GM23338 (cell line): ENCODE measurements at regions not wholly inside any gene's neighbourhood (a gene's known extent, or its start where the extent isn't known, plus 50 kb on each side); places are given as distances from the start of the nearest gene placed in this dataset.

Source experiments
- ATAC-seq: fragments of 200-7000 bp; cut with Tn5 transposase; 3 replicates; pipeline ENCODE4 v1.9.1; 2020
- DNase-seq: peaks from one replicate; pipeline ENCODE4 v3.0.0-alpha.2; 2015; ENCODE audit warnings: low spot score
- H2AFZ ChIP-seq: fragments of 200-600 bp; sonication (generic); 2 replicates; pipeline ENCODE4 v1.8.0; 2016; ENCODE audit warnings: antibody characterized with exemption, mild to moderate bottlenecking, moderate library complexity
- H3F3A ChIP-seq: fragments of 200-600 bp; sonication (generic); replicated peaks from 2 replicates; pipeline ENCODE4 v1.8.0; 2017; ENCODE audit warnings: antibody characterized with exemption, mixed run types, low read depth
- H3K27ac ChIP-seq: fragments of 200-600 bp; sonication (generic); 2 replicates; pipeline ENCODE4 v1.6.1; 2016; ENCODE audit warnings: low read depth
- H3K27me3 ChIP-seq: fragments of 200-600 bp; sonication (generic); 2 replicates; pipeline ENCODE4 v1.8.0; 2016; ENCODE audit warnings: mild to moderate bottlenecking, mixed run types, moderate library complexity; ENCODE audit not compliant: insufficient read depth
- H3K36me3 ChIP-seq: fragments of 200-600 bp; sonication (generic); 2 replicates; pipeline ENCODE4 v1.8.0; 2016; ENCODE audit warnings: mild to moderate bottlenecking; ENCODE audit not compliant: insufficient read depth
- H3K4me1 ChIP-seq: fragments of 200-600 bp; sonication (generic); 2 replicates; pipeline ENCODE4 v1.8.0; 2016; ENCODE audit warnings: mild to moderate bottlenecking, moderate library complexity; ENCODE audit not compliant: insufficient read depth
- H3K4me2 ChIP-seq: fragments of 200-600 bp; sonication (generic); 2 replicates; pipeline ENCODE4 v1.7.1; 2017; ENCODE audit warnings: mixed run types
- H3K4me3 ChIP-seq: fragments of 200-600 bp; sonication (generic); 2 replicates; pipeline ENCODE4 v1.6.1; 2016; ENCODE audit warnings: mixed run types
- H3K79me2 ChIP-seq: fragments of 200-600 bp; sonication (generic); replicated peaks from 2 replicates; pipeline ENCODE4 v1.8.0; 2017; ENCODE audit warnings: mild to moderate bottlenecking; ENCODE audit not compliant: insufficient read depth
- H3K9me2 ChIP-seq: fragments of 200-600 bp; sonication (generic); 2 replicates; pipeline ENCODE4 v1.8.0; 2017; ENCODE audit not compliant: insufficient read depth
- H4K20me1 ChIP-seq: fragments of 200-600 bp; sonication (generic); replicated peaks from 2 replicates; pipeline ENCODE4 v1.8.0; 2017; ENCODE audit warnings: mild to moderate bottlenecking; ENCODE audit not compliant: insufficient read depth
- H3K27ac Mint-ChIP-seq: 2 replicates; pipeline ENCODE4 v1.8.0; 2020; ENCODE audit warnings: inconsistent platforms, mild to moderate bottlenecking, moderate library complexity, mixed read lengths
- H3K27me3 Mint-ChIP-seq: 3 replicates; pipeline ENCODE4 v1.8.0; 2022; ENCODE audit warnings: low read depth, mild to moderate bottlenecking, moderate library complexity, mixed read lengths, inconsistent platforms; ENCODE audit not compliant: insufficient read depth, poor library complexity
- H3K36me3 Mint-ChIP-seq: 3 replicates; pipeline ENCODE4 v1.8.0; 2021; ENCODE audit warnings: low read depth, mild to moderate bottlenecking, inconsistent platforms, moderate library complexity, mixed read lengths
- H3K4me1 Mint-ChIP-seq: 3 replicates; pipeline ENCODE4 v1.8.0; 2020; ENCODE audit warnings: mild to moderate bottlenecking, inconsistent platforms, mixed read lengths
- H3K4me3 Mint-ChIP-seq: 3 replicates; pipeline ENCODE4 v1.8.0; 2021; ENCODE audit warnings: moderate library complexity, mild to moderate bottlenecking, inconsistent platforms, mixed read lengths
- H3K9me3 Mint-ChIP-seq: 3 replicates; pipeline ENCODE4 v1.8.0; 2020; ENCODE audit warnings: moderate library complexity, mild to moderate bottlenecking, inconsistent platforms, mixed read lengths
- CREB1 ChIP-seq: fragments of 250-450 bp; sonication (Bioruptor Pico); IDR thresholded peaks from 2 replicates; pipeline ENCODE4 v1.5.0; 2020; ENCODE audit warnings: low read depth, mild to moderate bottlenecking, moderate library complexity
- CTCF ChIP-seq, 2 experiments: fragments of 200-600 bp in 1 of 2; sonication (generic) in 1 of 2; conservative IDR thresholded peaks; 2 replicates each; pipeline versions ENCODE4 v1.5.1 to v1.6.1; 2016 to 2017; ENCODE audit warnings: antibody characterized with exemption in 2 of 2, low read depth in 2 of 2, mild to moderate bottlenecking in 2 of 2, moderate library complexity in 1 of 2
- ETS1 ChIP-seq: IDR thresholded peaks from 2 replicates; pipeline ENCODE4 v1.6.1; 2016; ENCODE audit warnings: antibody characterized with exemption
- EZH2 ChIP-seq: fragments of 200-600 bp; sonication (generic); IDR thresholded peaks from one replicate; pipeline ENCODE4 v1.8.0; 2017; ENCODE audit warnings: antibody characterized with exemption, mild to moderate bottlenecking, low read depth; ENCODE audit not compliant: unreplicated experiment
- EZH2phosphoT487 ChIP-seq: fragments of 200-600 bp; sonication (generic); IDR thresholded peaks from one replicate; pipeline ENCODE4 v1.8.1; 2018; ENCODE audit warnings: antibody characterized with exemption; ENCODE audit not compliant: unreplicated experiment
- JUNB ChIP-seq: IDR thresholded peaks from one replicate; pipeline ENCODE4 v1.6.1; 2016; ENCODE audit warnings: antibody characterized with exemption; ENCODE audit not compliant: unreplicated experiment
- NANOG ChIP-seq: IDR thresholded peaks from 2 replicates; pipeline ENCODE4 v1.6.1; 2016; ENCODE audit warnings: antibody characterized with exemption, borderline replicate concordance
- POLR2AphosphoS5 ChIP-seq: IDR thresholded peaks from 2 replicates; pipeline ENCODE4 v1.6.1; 2016; ENCODE audit warnings: antibody characterized with exemption, low read depth
- STAT1 ChIP-seq: IDR thresholded peaks from one replicate; pipeline ENCODE4 v1.6.1; 2016; ENCODE audit warnings: antibody characterized with exemption; ENCODE audit not compliant: unreplicated experiment
- ZNF114 ChIP-seq: fragments of 250-450 bp; sonication (Bioruptor Pico); IDR thresholded peaks from 2 replicates; pipeline ENCODE4 v1.5.0; 2020; ENCODE audit warnings: mild to moderate bottlenecking, moderate library complexity
- ZNF331 ChIP-seq: fragments of 250-450 bp; sonication (Bioruptor Pico); IDR thresholded peaks from 2 replicates; pipeline ENCODE4 v1.5.0; 2020; ENCODE audit warnings: low read depth, mild to moderate bottlenecking, moderate library complexity
- ZNF462 ChIP-seq: fragments of 250-450 bp; sonication (Bioruptor Pico); IDR thresholded peaks from 2 replicates; pipeline ENCODE4 v1.5.0; 2020; ENCODE audit warnings: mild to moderate bottlenecking, moderate library complexity

- TF ChIP-seq ETS1 (no peak), EZH2 (no peak), STAT1 (no peak), ZNF114 (CRISPR knock-in tag) (no peak), ZNF331 (CRISPR knock-in tag) (no peak), JUNB (no peak)
Observed at GRCh38 chr1:57546549-57547330, 122.9 kb upstream of the DAB1 start (continued).

GRCh38 chr1:57544345-57544744 is 120.5 kb upstream of the DAB1 start:
- ATAC-seq: no peak
- H4K20me1 ChIP-seq: no peaks in the 10 kb centered on the region
- H3K4me3 ChIP-seq: no peak overlapping the region
- H3K79me2 ChIP-seq: no peaks in the 10 kb centered on the region
- Mint-ChIP-seq H3K4me3 (no peak overlapping the region), H3K36me3 (no peaks in the 10 kb centered on the region), H3K27ac (no peak overlapping the region), H3K27me3 (peaks cover 2% of the 10 kb centered on the region), H3K9me3 (no peaks in the 10 kb centered on the region), H3K4me1 (no peaks in the 10 kb centered on the region)
- H3F3A ChIP-seq: no peaks in the 10 kb centered on the region
- no peaks in the 10 kb centered on the region; the same call in 1 of the 2 replicates for H3K9me2 ChIP-seq
- no peaks in the 10 kb centered on the region for H3K27me3 ChIP-seq
- H2AFZ ChIP-seq: no peak overlapping the region
- no peaks in the 10 kb centered on the region for H3K36me3 ChIP-seq
- H3K27ac ChIP-seq: no peak overlapping the region
- H3K4me1 ChIP-seq: no peaks in the 10 kb centered on the region
- H3K4me2 ChIP-seq: no peak overlapping the region
- no peak for DNase-seq
- TF ChIP-seq ZNF462 (CRISPR knock-in tag) (no peak), CREB1 (CRISPR knock-in tag) (no peak), JUNB (no peak), EZH2 (no peak), STAT1 (no peak), NANOG (no peak), EZH2phosphoT487 (no peak), POLR2AphosphoS5 (no peak), ETS1 (no peak), CTCF (conservative IDR thresholded peaks at IDR 0.05; ENCODE audit: low read depth in 2 of 2) (no peak)
